ENCODE measurements at regions not wholly inside any gene's neighbourhood (a gene's known extent, or its start where the extent isn't known, plus 50 kb on each side); places are given as distances from the start of the nearest gene placed in this dataset.

GRCh38 chr11:96708219-96708878 is 318.5 kb downstream of the JRKL start:
- TF ChIP-seq FOXA1 (IDR thresholded peaks at IDR 0.05) (no peak), L3MBTL2 (conservative IDR thresholded peaks at IDR 0.05) (no peak), CTBP1 (IDR thresholded peaks at IDR 0.05; ENCODE audit: borderline replicate concordance) (no peak), ARNT (IDR thresholded peaks at IDR 0.05) (no peak), NFRKB (IDR thresholded peaks at IDR 0.05) (no peak)
